GM19351 (cell line): ENCODE measurements at regions not wholly inside any gene's neighbourhood (a gene's known extent, or its start where the extent isn't known, plus 50 kb on each side); places are given as distances from the start of the nearest gene placed in this dataset.

Source experiments
- ATAC-seq: cut with Tn5 transposase; IDR thresholded peaks from one replicate; pipeline ENCODE4 v1.9.1; 2021; ENCODE audit warnings: mild to moderate bottlenecking, moderate library complexity; ENCODE audit not compliant: unreplicated experiment

DNA sequence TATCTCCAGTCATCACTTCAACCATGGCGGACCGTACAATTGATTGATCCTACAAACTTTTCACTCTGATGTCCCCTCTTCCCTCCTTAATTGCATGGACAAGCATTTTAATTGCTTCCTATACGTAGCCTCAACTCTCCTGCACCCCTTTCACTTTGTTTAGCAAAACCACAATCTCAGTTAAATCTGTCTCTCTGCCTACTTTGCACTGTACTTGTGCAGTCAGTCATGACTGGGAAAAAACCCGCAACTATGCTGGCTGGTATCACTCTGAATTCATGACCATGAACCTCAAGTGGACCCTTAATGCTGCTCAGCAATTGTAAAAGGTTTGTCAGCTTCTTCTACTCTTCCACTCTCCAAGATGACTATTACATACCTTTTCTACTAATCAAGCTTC lies 51.7 kb upstream of the AFF2 start:
- ATAC-seq = no peak
